Thymus (tissue), 11 donors: ENCODE measurements at regions not wholly inside any gene's neighbourhood (a gene's known extent, or its start where the extent isn't known, plus 50 kb on each side); places are given as distances from the start of the nearest gene placed in this dataset.
A peak's percentile ranks its signal among the peaks of the same experiment; 100 is the strongest.

Experiments used
- DNase-seq, 9 donors: peaks; one replicate each; pipeline ENCODE4 v3.0.0-alpha.2; 2013; ENCODE audit warnings: low spot score in 9 of 9, low read depth in 6 of 9, missing footprints in 1 of 9
- H3K27ac ChIP-seq, 2 donors: one replicate each; pipeline ENCODE4 v1.5.1; 2013; ENCODE audit warnings: control low read depth in 1 of 2, low read depth in 1 of 2, low read length in 1 of 2, mild to moderate bottlenecking in 1 of 2, moderate library complexity in 1 of 2
- H3K27me3 ChIP-seq, 2 donors: one replicate each; pipeline ENCODE4 v1.5.1; 2013; ENCODE audit warnings: low read length in 1 of 2; ENCODE audit not compliant: control insufficient read depth in 2 of 2, insufficient read depth in 1 of 2
- H3K36me3 ChIP-seq, 2 donors: one replicate each; pipeline ENCODE4 v1.5.1; 2013; ENCODE audit warnings: low read length in 1 of 2, mild to moderate bottlenecking in 1 of 2, moderate library complexity in 1 of 2; ENCODE audit not compliant: control insufficient read depth in 2 of 2, insufficient read depth in 2 of 2
- H3K4me1 ChIP-seq, 2 donors: one replicate each; pipeline ENCODE4 v1.5.1; 2013; ENCODE audit warnings: low read length in 2 of 2; ENCODE audit not compliant: control insufficient read depth in 2 of 2, insufficient read depth in 2 of 2
- H3K4me3 ChIP-seq, 2 donors: one replicate each; pipeline ENCODE4 v1.5.1; 2013; ENCODE audit warnings: low read length in 2 of 2, control low read depth in 1 of 2, mild to moderate bottlenecking in 1 of 2
- H3K9me3 ChIP-seq, 2 donors: one replicate each; pipeline ENCODE4 v1.5.1; 2013; ENCODE audit warnings: low read length in 1 of 2, mild to moderate bottlenecking in 1 of 2; ENCODE audit not compliant: control insufficient read depth in 2 of 2, insufficient read depth in 1 of 2
- WGBS: extraction: QIAGEN DNeasy Blood & Tissue Kit; methylation state at CpG from one replicate; pipeline ENCODE4 v1.1.7; 2013; 5-methylcytosine and 5-hydroxymethylcytosine counted together
- donor health status: healthy.

- H3K4me3 ChIP-seq: no peak overlapping the region
- no peaks in the 10 kb centered on the region for H3K9me3 ChIP-seq
- H3K4me1 ChIP-seq: peaks cover 0 to 8% of the 10 kb centered on the region in 2 donors
- DNase-seq: no peak
- no peaks in the 10 kb centered on the region for H3K36me3 ChIP-seq
- WGBS: 95% methylated on average over 4 of the region's 4 CpGs
- no peak overlapping the region for H3K27ac ChIP-seq
- no peaks in the 10 kb centered on the region for H3K27me3 ChIP-seq
Measured at GRCh38 chr18:46411191-46411828, 245.7 kb downstream of the LOXHD1 start.

DNA sequence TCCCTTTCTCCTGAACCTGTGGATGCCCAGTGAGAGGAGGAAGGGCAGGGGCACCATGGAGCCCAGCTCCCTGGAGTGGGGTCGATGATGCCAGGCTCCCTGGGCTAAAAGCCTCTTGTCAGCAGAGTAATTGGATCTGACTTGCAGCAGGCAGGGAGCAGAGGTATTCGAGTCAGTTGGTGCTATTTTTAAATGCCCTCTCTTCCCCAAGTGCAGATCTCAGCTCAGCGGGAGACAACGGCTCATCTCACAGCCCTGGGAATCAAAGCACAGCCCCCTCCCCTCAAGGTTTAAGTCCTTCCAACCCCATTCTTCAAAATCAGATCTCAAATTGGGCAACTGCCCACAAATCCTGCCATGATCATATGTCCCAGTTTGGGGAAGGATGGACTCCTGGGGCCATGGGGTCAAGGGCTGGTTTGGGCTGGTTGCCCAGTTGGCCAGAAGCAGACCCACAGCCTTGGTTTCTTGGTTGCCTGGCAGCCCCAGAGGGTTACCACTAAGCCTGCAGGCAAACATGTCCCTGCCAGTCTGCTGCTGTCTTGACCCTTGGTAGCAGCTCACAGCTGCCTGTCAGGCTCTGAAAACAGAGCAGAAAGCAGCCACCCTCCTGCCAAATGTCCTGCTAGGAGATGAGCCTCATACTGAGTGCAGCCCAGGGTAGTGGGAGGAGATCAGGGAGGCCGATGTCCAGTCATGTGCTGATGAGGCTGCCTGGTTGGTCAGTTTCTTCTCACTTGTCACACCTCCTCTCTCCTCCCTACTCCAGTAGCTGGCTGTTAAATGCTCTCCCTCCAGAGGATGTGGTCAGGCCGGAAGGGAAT is 244.9 kb downstream of the LOXHD1 start:
- Histone ChIP-seq H3K36me3 (no peaks in the 10 kb centered on the region), H3K4me3 (no peak overlapping the region), H3K27me3 (no peaks in the 10 kb centered on the region), H3K9me3 (no peaks in the 10 kb centered on the region), H3K4me1 (peaks cover 0 to 8% of the 10 kb centered on the region in 2 donors), H3K27ac (peak overlapping the region in 1 of 2 donors; percentile 20)
- 80% methylated on average over 6 of the region's 6 CpGs for WGBS
- DNase-seq: no peak

DNA sequence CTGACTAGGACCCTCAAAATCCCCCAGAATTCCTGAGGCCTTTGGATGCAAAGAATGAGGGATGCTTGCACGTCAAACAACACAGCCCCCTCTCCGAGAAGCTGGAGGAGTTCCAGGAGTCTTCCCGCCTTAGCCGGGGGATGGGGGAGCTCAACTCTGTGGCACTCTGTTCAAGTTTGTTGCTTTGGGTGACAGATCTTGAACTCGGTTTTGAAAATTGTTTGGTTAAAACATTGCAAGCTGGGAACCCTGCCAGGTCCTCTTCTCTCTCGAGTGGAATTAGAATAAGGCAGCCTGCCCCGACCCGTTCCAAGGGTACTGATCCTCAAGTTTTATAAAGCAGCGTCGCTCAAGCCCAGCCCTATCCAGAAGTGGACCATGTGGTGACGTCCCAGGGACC is 244.1 kb downstream of the LOXHD1 start:
- Histone ChIP-seq H3K9me3 (no peaks in the 10 kb centered on the region), H3K27ac (peak overlapping the region in 1 of 2 donors; percentile 39), H3K4me1 (peaks cover 0 to 8% of the 10 kb centered on the region in 2 donors), H3K36me3 (no peaks in the 10 kb centered on the region), H3K27me3 (no peaks in the 10 kb centered on the region), H3K4me3 (no peak overlapping the region)
- no peak for DNase-seq
- WGBS: 92% methylated on average over 11 of the region's 11 CpGs

GRCh38 chr18:46413684-46414083 is 243.3 kb downstream of the LOXHD1 start:
- no peaks in the 10 kb centered on the region for H3K27me3 ChIP-seq
- DNase-seq: no peak
- H3K9me3 ChIP-seq: no peaks in the 10 kb centered on the region
- 92% methylated on average over 3 of the region's 3 CpGs for WGBS
- H3K36me3 ChIP-seq: no peaks in the 10 kb centered on the region
- no peak overlapping the region for H3K4me3 ChIP-seq
- no peak overlapping the region for H3K27ac ChIP-seq
- peaks cover 0 to 8% of the 10 kb centered on the region in 2 donors for H3K4me1 ChIP-seq

- H3K4me3 ChIP-seq: no peak overlapping the region
- H3K27me3 ChIP-seq: no peaks in the 10 kb centered on the region
- H3K4me1 ChIP-seq: peaks cover 0 to 8% of the 10 kb centered on the region in 2 donors
- no peaks in the 10 kb centered on the region for H3K9me3 ChIP-seq
- DNase-seq: no peak
- WGBS: 95% methylated on average over 7 of the region's 7 CpGs
- H3K27ac ChIP-seq: no peak overlapping the region
- H3K36me3 ChIP-seq: no peaks in the 10 kb centered on the region
Measured at GRCh38 chr18:46414863-46415262, 242.2 kb downstream of the LOXHD1 start.

DNA sequence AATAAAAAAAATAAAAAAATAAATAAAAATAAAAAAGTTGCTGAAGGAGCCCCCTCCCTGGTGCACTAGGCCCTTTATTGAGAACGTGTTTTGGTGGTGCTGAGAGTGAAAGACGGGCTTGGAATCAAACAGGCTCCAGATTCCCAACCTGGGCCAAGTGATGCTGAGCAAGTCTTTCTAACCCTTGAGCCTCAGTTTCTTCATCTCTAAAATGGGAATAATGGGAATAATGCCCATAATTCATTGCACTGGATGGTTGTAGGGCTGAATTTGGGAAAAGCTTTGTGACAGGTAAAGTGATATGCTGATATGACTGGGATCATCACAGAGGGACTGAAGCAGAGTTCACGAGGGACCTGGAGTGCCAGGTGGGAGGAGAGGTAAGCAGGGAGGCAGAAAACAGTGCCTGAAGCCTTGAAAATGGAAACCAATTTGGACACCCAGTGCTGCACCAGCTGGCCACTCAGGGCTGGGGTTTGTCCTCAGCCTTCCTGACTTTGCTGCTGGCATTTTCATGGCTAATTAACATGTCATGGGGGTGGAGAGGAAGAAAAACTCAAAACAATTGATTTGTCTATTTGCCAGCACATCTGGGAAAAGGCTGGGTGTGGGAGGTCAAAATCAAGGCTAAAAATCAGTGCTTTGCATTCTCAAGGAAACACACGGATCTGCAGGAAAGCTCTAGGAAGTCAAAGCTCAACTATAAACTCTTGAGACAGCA is 241.3 kb downstream of the LOXHD1 start:
- no peaks in the 10 kb centered on the region for H3K27me3 ChIP-seq
- H3K4me3 ChIP-seq: no peak overlapping the region
- H3K27ac ChIP-seq: no peak overlapping the region
- H3K4me1 ChIP-seq: peaks cover 0 to 8% of the 10 kb centered on the region in 2 donors
- over 99% methylated on average over 4 of the region's 4 CpGs for WGBS
- H3K9me3 ChIP-seq: no peaks in the 10 kb centered on the region
- DNase-seq: no peak
- H3K36me3 ChIP-seq: no peaks in the 10 kb centered on the region

- peaks cover 0 to 7% of the 10 kb centered on the region in 2 donors for H3K4me1 ChIP-seq
- H3K27ac ChIP-seq: no peak overlapping the region
- no peaks in the 10 kb centered on the region for H3K9me3 ChIP-seq
- no peak overlapping the region for H3K4me3 ChIP-seq
- DNase-seq: no peak
- no peaks in the 10 kb centered on the region for H3K27me3 ChIP-seq
- H3K36me3 ChIP-seq: no peaks in the 10 kb centered on the region
- WGBS: 97% methylated on average over 4 of the region's 4 CpGs
Measured at GRCh38 chr18:46416706-46417638, 240.0 kb downstream of the LOXHD1 start.

GRCh38 chr18:46418663-46419260 is 238.3 kb downstream of the LOXHD1 start:
- no peaks in the 10 kb centered on the region for H3K9me3 ChIP-seq
- peaks cover 0 to 12% of the 10 kb centered on the region in 2 donors for H3K4me1 ChIP-seq
- H3K27me3 ChIP-seq: no peaks in the 10 kb centered on the region
- H3K4me3 ChIP-seq: no peak overlapping the region
- no peak for DNase-seq
- peak overlapping the region in 1 of 2 donors; percentile 62 for H3K27ac ChIP-seq
- WGBS: 59% methylated on average over 5 of the region's 5 CpGs
- H3K36me3 ChIP-seq: no peaks in the 10 kb centered on the region
